ENCODE measurements at regions not wholly inside any gene's neighbourhood (a gene's known extent, or its start where the extent isn't known, plus 50 kb on each side); places are given as distances from the start of the nearest gene placed in this dataset.
A peak's percentile ranks its signal among the peaks of the same experiment; 100 is the strongest.

DNA sequence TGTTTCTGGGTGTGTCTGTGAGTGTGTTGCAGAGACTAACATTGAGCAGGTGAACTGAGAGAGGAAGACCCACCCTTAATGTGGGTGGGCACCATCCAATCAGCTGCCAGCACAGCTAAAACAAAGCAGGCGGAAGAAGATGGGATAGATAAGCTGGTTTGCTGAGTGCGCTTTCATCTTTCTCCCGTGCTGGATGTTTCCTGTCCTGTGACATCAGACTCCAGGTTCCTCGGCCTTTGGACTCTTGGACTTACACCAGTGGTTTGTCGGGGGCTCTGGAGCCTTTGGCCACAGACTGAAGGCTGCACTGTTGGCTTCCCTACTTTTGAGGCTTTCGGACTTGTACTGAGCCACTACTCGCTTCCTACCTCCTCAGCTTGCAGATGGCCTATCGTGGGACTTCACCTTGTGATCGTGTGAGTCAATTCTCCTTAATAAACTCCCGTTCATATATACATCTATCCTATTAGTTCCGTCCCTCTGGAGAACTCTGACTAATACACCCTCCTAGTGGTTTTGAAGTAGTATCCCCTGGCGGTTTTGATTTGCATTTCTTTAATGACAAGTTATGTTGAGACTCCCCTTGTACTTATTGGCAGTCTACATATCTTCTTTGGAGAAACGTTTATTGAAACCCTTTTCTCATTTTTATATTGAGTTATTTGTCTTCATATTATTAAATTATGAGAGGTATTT is 546.6 kb upstream of the TMPRSS15 start:
- H3K27ac Mint-ChIP-seq, result no peak overlapping the region
- H3K9me3 Mint-ChIP-seq, result peaks cover 35% of the 10 kb centered on the region
- H3K4me3 Mint-ChIP-seq, result no peak overlapping the region
- no peaks in the 10 kb centered on the region for H3K27me3 Mint-ChIP-seq (ENCODE audit: insufficient read depth)
- no peak for DNase-seq
- H3K36me3 Mint-ChIP-seq (ENCODE audit: low read depth), result peaks cover 6% of the 10 kb centered on the region; the same call in 1 of the 2 replicates
- TF ChIP-seq, protein P1, sequence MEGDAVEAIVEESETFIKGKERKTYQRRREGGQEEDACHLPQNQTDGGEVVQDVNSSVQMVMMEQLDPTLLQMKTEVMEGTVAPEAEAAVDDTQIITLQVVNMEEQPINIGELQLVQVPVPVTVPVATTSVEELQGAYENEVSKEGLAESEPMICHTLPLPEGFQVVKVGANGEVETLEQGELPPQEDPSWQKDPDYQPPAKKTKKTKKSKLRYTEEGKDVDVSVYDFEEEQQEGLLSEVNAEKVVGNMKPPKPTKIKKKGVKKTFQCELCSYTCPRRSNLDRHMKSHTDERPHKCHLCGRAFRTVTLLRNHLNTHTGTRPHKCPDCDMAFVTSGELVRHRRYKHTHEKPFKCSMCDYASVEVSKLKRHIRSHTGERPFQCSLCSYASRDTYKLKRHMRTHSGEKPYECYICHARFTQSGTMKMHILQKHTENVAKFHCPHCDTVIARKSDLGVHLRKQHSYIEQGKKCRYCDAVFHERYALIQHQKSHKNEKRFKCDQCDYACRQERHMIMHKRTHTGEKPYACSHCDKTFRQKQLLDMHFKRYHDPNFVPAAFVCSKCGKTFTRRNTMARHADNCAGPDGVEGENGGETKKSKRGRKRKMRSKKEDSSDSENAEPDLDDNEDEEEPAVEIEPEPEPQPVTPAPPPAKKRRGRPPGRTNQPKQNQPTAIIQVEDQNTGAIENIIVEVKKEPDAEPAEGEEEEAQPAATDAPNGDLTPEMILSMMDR (IDR thresholded peaks at IDR 0.05), result no peak
- no peaks in the 10 kb centered on the region for H3K4me1 Mint-ChIP-seq (ENCODE audit: low read depth)

DNA sequence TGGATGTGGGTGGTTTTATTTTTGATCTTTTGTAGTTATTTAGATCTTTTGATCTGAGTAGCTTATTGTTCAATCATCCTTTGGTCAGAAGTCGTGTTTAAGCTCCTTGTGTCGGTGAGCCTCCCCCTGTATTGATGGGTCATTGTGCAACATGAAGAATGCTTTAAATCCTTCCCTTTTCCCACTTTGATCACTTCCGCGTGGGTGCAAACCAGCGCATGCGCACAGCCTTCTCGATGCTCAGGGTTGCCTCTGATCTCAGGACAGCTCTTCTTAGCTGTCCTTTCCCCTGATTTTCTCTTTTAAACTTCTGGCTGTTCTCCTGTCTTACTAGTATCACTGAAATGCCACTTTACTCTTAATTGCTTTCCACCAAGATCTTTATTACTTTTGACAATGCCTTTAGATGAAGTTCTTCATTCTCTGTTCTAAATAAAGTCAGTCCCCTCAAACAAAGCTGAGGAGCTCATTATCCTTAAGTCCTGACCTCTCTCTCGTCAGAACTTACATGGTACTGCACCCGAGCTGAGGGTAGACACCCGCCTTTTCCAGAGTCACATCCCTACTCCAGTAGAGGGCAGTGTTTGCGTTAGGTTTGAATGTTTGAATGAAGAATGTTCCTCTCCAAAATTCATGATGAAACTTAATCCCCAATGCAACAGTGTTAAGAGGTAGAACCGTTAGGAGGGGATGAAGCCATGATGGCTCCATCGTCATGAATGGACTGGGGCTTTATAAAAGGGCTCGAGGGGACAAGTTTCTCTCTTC is 547.9 kb upstream of the TMPRSS15 start:
- Mint-ChIP-seq H3K36me3 (ENCODE audit: low read depth) (peaks cover 6% of the 10 kb centered on the region; the same call in 1 of the 2 replicates), H3K27ac (no peak overlapping the region), H3K9me3 (peaks cover 35% of the 10 kb centered on the region), H3K4me3 (no peak overlapping the region), H3K27me3 (ENCODE audit: insufficient read depth) (no peaks in the 10 kb centered on the region), H3K4me1 (ENCODE audit: low read depth) (no peaks in the 10 kb centered on the region)
- TF ChIP-seq, protein P1 (IDR thresholded peaks at IDR 0.05), result peak; percentile 24; the same call in 1 of the 2 replicates
- no peak for DNase-seq

DNA sequence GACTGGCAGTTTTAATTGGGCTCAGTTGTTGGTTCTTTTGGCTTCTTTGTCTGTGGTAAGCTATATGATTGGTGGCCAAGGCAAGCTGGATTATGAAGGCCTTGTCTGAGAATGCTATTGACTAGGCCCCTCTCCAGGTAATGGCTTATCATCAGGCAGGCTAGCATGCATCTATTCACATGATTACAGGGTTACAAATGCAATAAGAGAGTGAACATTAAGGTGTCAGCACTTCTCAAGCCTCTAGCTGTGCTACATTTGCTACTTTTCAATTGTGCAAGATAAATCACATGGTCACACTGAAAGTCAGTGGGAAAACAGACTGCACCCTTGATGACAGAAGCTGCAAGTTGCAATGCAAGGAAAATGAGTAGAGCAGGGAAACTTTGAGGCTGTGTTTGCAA is 550.9 kb upstream of the TMPRSS15 start:
- peaks cover 41% of the 10 kb centered on the region for H3K9me3 Mint-ChIP-seq
- DNase-seq, result no peak
- peaks cover 6% of the 10 kb centered on the region; the same call in 1 of the 2 replicates for H3K36me3 Mint-ChIP-seq (ENCODE audit: low read depth)
- H3K27ac Mint-ChIP-seq, result no peak overlapping the region
- H3K4me1 Mint-ChIP-seq (ENCODE audit: low read depth), result no peaks in the 10 kb centered on the region
- no peaks in the 10 kb centered on the region for H3K27me3 Mint-ChIP-seq (ENCODE audit: insufficient read depth)
- TF ChIP-seq, protein P1 (IDR thresholded peaks at IDR 0.05), result no peak
- no peak overlapping the region for H3K4me3 Mint-ChIP-seq

DNA sequence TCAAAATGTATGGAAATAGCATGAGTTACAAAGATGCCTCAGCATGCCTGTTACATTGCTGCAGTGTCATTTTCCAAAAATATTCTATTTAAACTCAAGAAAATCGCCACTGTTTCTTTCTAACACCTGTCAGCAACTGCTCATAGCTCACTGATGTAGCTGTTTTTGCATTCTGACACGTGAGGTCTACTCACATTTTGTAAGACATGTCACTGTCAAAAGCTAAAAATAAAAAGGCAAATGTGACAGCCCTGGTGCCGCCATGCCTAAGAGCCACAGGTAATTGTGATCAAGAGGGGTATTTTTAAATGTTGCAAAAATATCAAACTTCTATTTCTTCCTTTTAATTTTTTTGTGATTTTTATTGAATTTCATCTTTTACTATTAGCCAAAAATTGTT is 556.2 kb upstream of the TMPRSS15 start:
- Mint-ChIP-seq H3K9me3 (peaks cover 47% of the 10 kb centered on the region), H3K27me3 (ENCODE audit: insufficient read depth) (no peaks in the 10 kb centered on the region), H3K27ac (no peak overlapping the region), H3K36me3 (ENCODE audit: low read depth) (peaks cover 6% of the 10 kb centered on the region; the same call in 1 of the 2 replicates), H3K4me3 (no peak overlapping the region), H3K4me1 (ENCODE audit: low read depth) (no peaks in the 10 kb centered on the region)
- TF ChIP-seq, protein P1 (IDR thresholded peaks at IDR 0.05), result no peak
- DNase-seq, result no peak

DNA sequence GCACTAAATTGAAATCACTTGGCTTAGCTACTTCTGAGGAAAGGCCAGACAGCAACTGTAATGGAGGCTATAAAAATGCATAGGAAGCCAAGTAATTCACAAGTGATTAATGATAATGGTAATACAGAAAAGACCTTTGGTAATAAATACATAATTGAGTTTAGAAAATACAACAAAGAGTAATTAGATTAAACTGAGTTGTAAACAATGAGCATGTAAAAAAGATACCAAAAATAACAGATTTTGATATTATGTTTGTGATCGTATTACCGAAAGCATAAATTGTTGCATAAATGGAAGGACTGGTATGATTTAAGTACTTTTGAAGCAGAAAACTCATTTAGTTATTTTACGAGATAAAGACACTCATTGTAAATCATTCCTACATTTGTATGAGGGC is 556.7 kb upstream of the TMPRSS15 start:
- no peak for DNase-seq
- H3K4me1 Mint-ChIP-seq (ENCODE audit: low read depth), result no peaks in the 10 kb centered on the region
- TF ChIP-seq, protein P1 (IDR thresholded peaks at IDR 0.05), result no peak
- peaks cover 50% of the 10 kb centered on the region for H3K9me3 Mint-ChIP-seq
- no peak overlapping the region for H3K27ac Mint-ChIP-seq
- H3K27me3 Mint-ChIP-seq (ENCODE audit: insufficient read depth), result no peaks in the 10 kb centered on the region
- H3K36me3 Mint-ChIP-seq (ENCODE audit: low read depth), result peaks cover 6% of the 10 kb centered on the region; the same call in 1 of the 2 replicates
- no peak overlapping the region for H3K4me3 Mint-ChIP-seq

Data from HFFc6 (cell line).